HEK293 (cell line): ENCODE measurements at regions not wholly inside any gene's neighbourhood (a gene's known extent, or its start where the extent isn't known, plus 50 kb on each side); places are given as distances from the start of the nearest gene placed in this dataset.

Experiments used
- CTCF ChIA-PET: fragments of 350-600 bp; formaldehyde crosslinking; extraction: SDS; loops from one replicate; lab custom pipeline; 2021; ENCODE audit warnings: antibody characterized with exemption; lab: Yijun Ruan, JAX
- POLR2A ChIA-PET: fragments of 300-600 bp; formaldehyde crosslinking; extraction: SDS; loops from one replicate; lab custom pipeline; 2020; ENCODE audit warnings: antibody characterized with exemption, inconsistent platforms; lab: Yijun Ruan, JAX
- H3K27ac ChIP-seq: fragments of 200-500 bp; sonication (Bioruptor generic); 2 replicates; pipeline ENCODE4 v1.5.1; 2014; ENCODE audit warnings: low read depth, low read length, control low read depth, inconsistent platforms; ENCODE audit errors: extremely low read depth
- H3K36me3 ChIP-seq, 2 experiments: fragments of 200-500 bp in 1 of 2; sonication (Bioruptor generic) in 1 of 2; 1 replicate in 1 of 2; 2 replicates in 1 of 2; pipeline ENCODE4 v1.5.1; 2014 to 2017; ENCODE audit warnings: inconsistent platforms in 2 of 2, low read length in 2 of 2; ENCODE audit not compliant: control insufficient read depth in 2 of 2, insufficient read depth in 1 of 2
- H3K4me1 ChIP-seq: fragments of 200-500 bp; sonication (Bioruptor generic); 2 replicates; pipeline ENCODE4 v1.5.1; 2014; ENCODE audit warnings: mild to moderate bottlenecking, low read length, inconsistent platforms; ENCODE audit not compliant: control insufficient read depth, insufficient read depth
- H3K4me3 ChIP-seq: 2 replicates; pipeline ENCODE4 v1.5.1; 2011; ENCODE audit warnings: low read depth, mild to moderate bottlenecking, control low read depth, low read length, moderate library complexity
- H3K9me3 ChIP-seq: fragments of 200-500 bp; sonication (Bioruptor generic); 2 replicates; pipeline ENCODE4 v1.5.1; 2014; ENCODE audit warnings: low read depth, low read length, inconsistent platforms; ENCODE audit not compliant: control insufficient read depth, insufficient read depth
- IKZF3 ChIP-seq: fragments of 450-650 bp; IDR thresholded peaks from 2 replicates; pipeline ENCODE4 v1.5.0; 2018; ENCODE audit warnings: missing biosample characterization, mild to moderate bottlenecking, missing genetic modification characterization, moderate library complexity
- KLF16 ChIP-seq: fragments of 450-650 bp; formaldehyde crosslinking; IDR thresholded peaks from 2 replicates; pipeline ENCODE4 v1.5.1; 2017; ENCODE audit warnings: missing biosample characterization, missing genetic modification characterization
- KLF7 ChIP-seq: fragments of 450-650 bp; formaldehyde crosslinking; IDR thresholded peaks from 2 replicates; pipeline ENCODE4 v1.5.1; 2016; ENCODE audit warnings: missing biosample characterization, missing genetic modification characterization, borderline replicate concordance
- SP7 ChIP-seq: fragments of 450-650 bp; formaldehyde crosslinking; IDR thresholded peaks from 2 replicates; pipeline ENCODE4 v1.5.1; 2016; ENCODE audit warnings: missing biosample characterization, missing genetic modification characterization
- TRIM28 ChIP-seq: IDR thresholded peaks from 2 replicates; pipeline ENCODE4 v1.6.1; 2011; ENCODE audit warnings: low read length, control low read depth, borderline replicate concordance
- YY2 ChIP-seq: fragments of 450-650 bp; formaldehyde crosslinking; IDR thresholded peaks from 2 replicates; pipeline ENCODE4 v1.5.1; 2016; ENCODE audit warnings: missing biosample characterization, missing genetic modification characterization
- ZNF133 ChIP-seq: fragments of 450-650 bp; formaldehyde crosslinking; IDR thresholded peaks from 2 replicates; pipeline ENCODE4 v1.5.1; 2016; ENCODE audit warnings: missing biosample characterization, missing genetic modification characterization
- ZNF138 ChIP-seq: fragments of 450-650 bp; formaldehyde crosslinking; IDR thresholded peaks from 2 replicates; pipeline ENCODE4 v1.5.1; 2016; ENCODE audit warnings: missing biosample characterization, missing genetic modification characterization, borderline replicate concordance
- ZNF146 ChIP-seq: fragments of 450-650 bp; formaldehyde crosslinking; IDR thresholded peaks from 2 replicates; pipeline ENCODE4 v1.5.1; 2016; ENCODE audit warnings: missing biosample characterization, missing genetic modification characterization
- ZNF175 ChIP-seq: fragments of 450-650 bp; formaldehyde crosslinking; IDR thresholded peaks from 2 replicates; pipeline ENCODE4 v1.5.1; 2016; ENCODE audit warnings: missing biosample characterization, missing genetic modification characterization
- ZNF26 ChIP-seq: fragments of 450-650 bp; formaldehyde crosslinking; IDR thresholded peaks from 2 replicates; pipeline ENCODE4 v1.5.1; 2016; ENCODE audit warnings: missing biosample characterization, missing genetic modification characterization
- ZNF274 ChIP-seq, 2 experiments: fragments of 200-500 bp in 1 of 2; fragments of 450-650 bp in 1 of 2; sonication (Bioruptor generic) in 1 of 2; formaldehyde crosslinking in 1 of 2; IDR thresholded peaks; 2 replicates each; pipeline versions ENCODE4 v1.5.1 to v1.6.1; 2014 to 2016; ENCODE audit warnings: borderline replicate concordance in 1 of 2, inconsistent platforms in 1 of 2, low read length in 1 of 2, missing biosample characterization in 1 of 2, missing genetic modification characterization in 1 of 2
- ZNF366 ChIP-seq: fragments of 450-650 bp; formaldehyde crosslinking; conservative IDR thresholded peaks from 2 replicates; pipeline ENCODE4 v1.5.1; 2016; ENCODE audit warnings: missing biosample characterization, missing genetic modification characterization
- ZNF391 ChIP-seq: fragments of 450-650 bp; formaldehyde crosslinking; IDR thresholded peaks from 2 replicates; pipeline ENCODE4 v1.5.1; 2016; ENCODE audit warnings: low read depth, missing biosample characterization, missing genetic modification characterization, borderline replicate concordance
- ZNF48 ChIP-seq: fragments of 450-650 bp; formaldehyde crosslinking; IDR thresholded peaks from 2 replicates; pipeline ENCODE4 v1.5.1; 2016; ENCODE audit warnings: missing biosample characterization, missing genetic modification characterization
- ZNF518A ChIP-seq: fragments of 450-650 bp; formaldehyde crosslinking; conservative IDR thresholded peaks from 2 replicates; pipeline ENCODE4 v1.5.1; 2016; ENCODE audit warnings: low read depth, missing biosample characterization, missing genetic modification characterization
- ZNF544 ChIP-seq: fragments of 450-650 bp; formaldehyde crosslinking; IDR thresholded peaks from 2 replicates; pipeline ENCODE4 v1.5.0; 2017; ENCODE audit warnings: missing biosample characterization, missing genetic modification characterization
- ZNF654 ChIP-seq: fragments of 450-650 bp; formaldehyde crosslinking; IDR thresholded peaks from 2 replicates; pipeline ENCODE4 v1.5.1; 2016; ENCODE audit warnings: low read depth, missing biosample characterization, missing genetic modification characterization
- ZNF776 ChIP-seq: fragments of 450-650 bp; formaldehyde crosslinking; IDR thresholded peaks from 2 replicates; pipeline ENCODE4 v1.5.0; 2017; ENCODE audit warnings: missing biosample characterization, missing genetic modification characterization, borderline replicate concordance
- TF ChIP-seq, protein P1 (sequence below): fragments of 450-650 bp; formaldehyde crosslinking; IDR thresholded peaks from 2 replicates; pipeline ENCODE4 v1.5.1; 2017; ENCODE audit warnings: missing biosample characterization, missing genetic modification characterization

DNA sequence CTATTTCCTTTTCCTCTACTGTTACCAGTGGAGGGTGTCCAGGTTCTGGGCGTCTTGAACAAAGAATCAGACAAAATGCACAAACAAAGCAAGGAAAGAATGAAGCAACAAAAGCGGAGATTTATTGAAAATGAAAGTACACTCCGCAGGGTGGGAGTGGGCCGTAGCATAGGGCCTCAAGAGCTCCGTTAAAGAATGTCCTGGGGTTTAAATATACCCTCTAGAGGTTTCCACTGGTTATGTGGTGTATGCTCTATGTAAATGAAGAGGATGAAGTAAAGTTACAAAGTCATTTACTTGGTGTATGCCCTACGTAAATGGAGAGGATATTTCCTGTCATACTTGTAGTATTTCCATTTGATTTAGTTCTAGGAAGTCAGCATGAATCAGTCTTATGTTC, 113.5 kb upstream of the MRPS30 start:
- POLR2A ChIA-PET: no interaction called here
- CTCF ChIA-PET: no interaction called here
- TF ChIP-seq ZNF48 (tag by site-specific recombination): no peak
- no peak for TF ChIP-seq ZNF175 (tag by site-specific recombination)
- TF ChIP-seq, protein P1, sequence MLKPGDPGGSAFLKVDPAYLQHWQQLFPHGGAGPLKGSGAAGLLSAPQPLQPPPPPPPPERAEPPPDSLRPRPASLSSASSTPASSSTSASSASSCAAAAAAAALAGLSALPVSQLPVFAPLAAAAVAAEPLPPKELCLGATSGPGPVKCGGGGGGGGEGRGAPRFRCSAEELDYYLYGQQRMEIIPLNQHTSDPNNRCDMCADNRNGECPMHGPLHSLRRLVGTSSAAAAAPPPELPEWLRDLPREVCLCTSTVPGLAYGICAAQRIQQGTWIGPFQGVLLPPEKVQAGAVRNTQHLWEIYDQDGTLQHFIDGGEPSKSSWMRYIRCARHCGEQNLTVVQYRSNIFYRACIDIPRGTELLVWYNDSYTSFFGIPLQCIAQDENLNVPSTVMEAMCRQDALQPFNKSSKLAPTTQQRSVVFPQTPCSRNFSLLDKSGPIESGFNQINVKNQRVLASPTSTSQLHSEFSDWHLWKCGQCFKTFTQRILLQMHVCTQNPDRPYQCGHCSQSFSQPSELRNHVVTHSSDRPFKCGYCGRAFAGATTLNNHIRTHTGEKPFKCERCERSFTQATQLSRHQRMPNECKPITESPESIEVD (tag by site-specific recombination): no peak
- TF ChIP-seq ZNF138 (tag by site-specific recombination): no peak
- no peak for TF ChIP-seq ZNF518A (tag by site-specific recombination)
- TF ChIP-seq IKZF3 (tag by site-specific recombination): no peak
- TF ChIP-seq ZNF274 (IDR thresholded peaks at IDR 0.05; ENCODE audit: low read length): no peak
- no peak for TF ChIP-seq ZNF274 (tag by site-specific recombination; IDR thresholded peaks at IDR 0.05; ENCODE audit: borderline replicate concordance)
- TF ChIP-seq ZNF26: no peak
- no peak for TF ChIP-seq ZNF133 (tag by site-specific recombination)
- no peak for TF ChIP-seq ZNF544 (tag by site-specific recombination)
- TF ChIP-seq KLF7 (tag by site-specific recombination): no peak
- TF ChIP-seq TRIM28: no peak
- TF ChIP-seq SP7 (tag by site-specific recombination): no peak

DNA sequence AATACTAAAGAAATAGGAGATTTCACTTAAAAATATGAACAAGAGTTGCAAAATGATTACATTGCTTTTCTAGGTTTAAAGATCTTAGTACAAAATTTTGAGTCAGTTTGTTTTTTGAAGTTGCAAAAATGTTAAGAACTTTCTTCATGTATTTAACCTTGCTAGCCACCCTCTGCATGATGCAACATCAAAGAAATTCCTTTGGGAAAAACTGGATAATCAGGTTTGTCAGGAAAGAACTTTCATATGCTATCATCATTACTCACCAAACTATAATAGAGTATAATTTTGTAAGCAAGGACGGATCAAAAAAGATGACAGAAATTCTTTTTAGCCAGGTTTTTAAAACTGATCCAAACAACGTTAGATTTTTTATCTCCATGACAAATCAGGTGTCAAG, 116.9 kb upstream of the MRPS30 start:
- ChIA-PET POLR2A (no interaction called here), CTCF (no interaction called here)
- Histone ChIP-seq H3K4me1 (no peaks in the 10 kb centered on the region), H3K27ac (no peak overlapping the region), H3K4me3 (no peak overlapping the region), H3K36me3 (no peaks in the 10 kb centered on the region), H3K9me3 (no peaks in the 10 kb centered on the region)
- TF ChIP-seq ZNF776 (tag by site-specific recombination): no peak
- TF ChIP-seq YY2 (tag by site-specific recombination): no peak
- TF ChIP-seq ZNF366 (tag by site-specific recombination): no peak
- no peak for TF ChIP-seq ZNF391 (tag by site-specific recombination)
- no peak for TF ChIP-seq ZNF133 (tag by site-specific recombination)
- no peak for TF ChIP-seq ZNF146
- TF ChIP-seq KLF16 (tag by site-specific recombination): no peak
- no peak for TF ChIP-seq ZNF654

More for the DNA sequence above, 113.5 kb upstream of the MRPS30 start:
- Histone ChIP-seq H3K9me3 (no peaks in the 10 kb centered on the region), H3K4me1 (no peaks in the 10 kb centered on the region), H3K4me3 (no peak overlapping the region), H3K27ac (no peak overlapping the region), H3K36me3 (no peaks in the 10 kb centered on the region)
